ENCODE measurements at regions not wholly inside any gene's neighbourhood (a gene's known extent, or its start where the extent isn't known, plus 50 kb on each side); places are given as distances from the start of the nearest gene placed in this dataset.

GRCh38 chr6:120129228-120129627, 779.7 kb upstream of the MAN1A1 start:
- Histone ChIP-seq H3K27ac (no peak overlapping the region), H3K4me3 (no peak overlapping the region)
- DNase-seq (ENCODE audit: low spot score): no peak
- TF ChIP-seq, protein P1, sequence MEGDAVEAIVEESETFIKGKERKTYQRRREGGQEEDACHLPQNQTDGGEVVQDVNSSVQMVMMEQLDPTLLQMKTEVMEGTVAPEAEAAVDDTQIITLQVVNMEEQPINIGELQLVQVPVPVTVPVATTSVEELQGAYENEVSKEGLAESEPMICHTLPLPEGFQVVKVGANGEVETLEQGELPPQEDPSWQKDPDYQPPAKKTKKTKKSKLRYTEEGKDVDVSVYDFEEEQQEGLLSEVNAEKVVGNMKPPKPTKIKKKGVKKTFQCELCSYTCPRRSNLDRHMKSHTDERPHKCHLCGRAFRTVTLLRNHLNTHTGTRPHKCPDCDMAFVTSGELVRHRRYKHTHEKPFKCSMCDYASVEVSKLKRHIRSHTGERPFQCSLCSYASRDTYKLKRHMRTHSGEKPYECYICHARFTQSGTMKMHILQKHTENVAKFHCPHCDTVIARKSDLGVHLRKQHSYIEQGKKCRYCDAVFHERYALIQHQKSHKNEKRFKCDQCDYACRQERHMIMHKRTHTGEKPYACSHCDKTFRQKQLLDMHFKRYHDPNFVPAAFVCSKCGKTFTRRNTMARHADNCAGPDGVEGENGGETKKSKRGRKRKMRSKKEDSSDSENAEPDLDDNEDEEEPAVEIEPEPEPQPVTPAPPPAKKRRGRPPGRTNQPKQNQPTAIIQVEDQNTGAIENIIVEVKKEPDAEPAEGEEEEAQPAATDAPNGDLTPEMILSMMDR (IDR thresholded peaks at IDR 0.05): no peak

- Histone ChIP-seq H3K27ac (no peak overlapping the region), H3K4me3 (no peak overlapping the region)
- no peak for DNase-seq (ENCODE audit: low spot score)
- TF ChIP-seq, protein P1 (IDR thresholded peaks at IDR 0.05): no peak
These were observed 772.8 kb upstream of the MAN1A1 start for GRCh38 chr6:120122401-120122800.

- no peak overlapping the region for H3K4me3 ChIP-seq
- H3K27ac ChIP-seq: no peak overlapping the region
- no peak for DNase-seq (ENCODE audit: low spot score)
- TF ChIP-seq, protein P1 (IDR thresholded peaks at IDR 0.05): no peak
These were observed 766.8 kb upstream of the MAN1A1 start for GRCh38 chr6:120116343-120116742.

- TF ChIP-seq, protein P1 (IDR thresholded peaks at IDR 0.05): no peak
These were observed 763.4 kb upstream of the MAN1A1 start for GRCh38 chr6:120112980-120113379.

DNA sequence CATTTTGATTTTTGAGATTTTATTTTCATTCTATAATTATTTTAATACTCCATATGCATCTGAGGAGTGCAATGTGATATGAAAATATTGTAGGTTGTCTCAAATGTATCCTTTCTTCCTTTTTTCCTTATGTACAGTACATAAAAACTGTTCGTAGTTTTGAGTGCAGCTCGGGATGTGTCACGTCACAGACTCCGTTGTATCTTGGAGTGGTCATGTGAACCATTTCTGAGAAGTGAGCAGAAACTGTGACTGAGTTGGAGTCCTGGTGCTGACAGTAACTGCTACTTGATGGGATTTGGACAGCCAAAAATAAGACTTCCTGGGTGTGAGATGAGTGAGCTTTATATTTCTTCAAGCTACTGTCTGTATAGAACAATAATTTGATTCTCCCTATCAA, 761.4 kb upstream of the MAN1A1 start:
- Histone ChIP-seq H3K4me3 (no peak overlapping the region), H3K27ac (no peak overlapping the region)
- TF ChIP-seq, protein P1 (IDR thresholded peaks at IDR 0.05): no peak
- no peak for DNase-seq (ENCODE audit: low spot score)

More at GRCh38 chr6:120112980-120113379, 763.4 kb upstream of the MAN1A1 start:
- Histone ChIP-seq H3K4me3 (no peak overlapping the region), H3K27ac (no peak overlapping the region)
- DNase-seq (ENCODE audit: low spot score): no peak

DNA sequence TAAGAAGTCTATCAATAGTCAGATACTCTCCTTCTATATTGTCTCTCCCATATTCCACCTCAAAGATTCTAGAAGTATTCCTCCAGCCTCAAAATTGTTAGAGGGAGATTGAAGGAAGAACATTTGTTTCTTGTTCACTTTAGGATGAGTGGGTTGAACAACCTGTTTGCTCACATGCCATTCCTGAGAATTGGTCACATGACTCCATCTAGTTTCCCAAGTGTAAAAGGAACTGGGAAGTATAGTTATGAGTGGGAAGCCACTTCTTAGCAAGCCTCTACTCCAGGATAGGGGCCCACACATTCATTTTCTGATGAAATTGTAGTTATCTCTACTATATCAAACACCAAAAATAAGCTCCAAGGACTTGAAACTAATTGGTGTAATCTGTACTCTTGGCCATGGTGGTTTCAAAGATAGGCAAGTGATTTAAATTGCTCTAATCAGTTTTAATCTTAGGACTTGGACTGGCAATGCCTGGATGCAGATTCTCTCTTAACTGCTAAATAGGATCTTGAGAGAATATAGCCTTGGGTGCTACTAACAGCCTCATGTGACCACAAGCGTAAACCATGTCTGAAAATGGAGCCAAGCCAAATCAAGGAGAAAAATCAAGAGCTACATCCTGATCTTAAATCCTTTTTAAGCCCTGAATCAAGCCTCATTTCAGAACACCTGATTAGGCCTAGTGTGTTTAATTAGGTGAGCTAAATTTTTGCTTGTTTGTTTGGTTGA, 758.7 kb upstream of the MAN1A1 start:
- TF ChIP-seq, protein P1 (IDR thresholded peaks at IDR 0.05): no peak
- Histone ChIP-seq H3K27ac (no peak overlapping the region), H3K4me3 (no peak overlapping the region)
- no peak for DNase-seq (ENCODE audit: low spot score)

DNA sequence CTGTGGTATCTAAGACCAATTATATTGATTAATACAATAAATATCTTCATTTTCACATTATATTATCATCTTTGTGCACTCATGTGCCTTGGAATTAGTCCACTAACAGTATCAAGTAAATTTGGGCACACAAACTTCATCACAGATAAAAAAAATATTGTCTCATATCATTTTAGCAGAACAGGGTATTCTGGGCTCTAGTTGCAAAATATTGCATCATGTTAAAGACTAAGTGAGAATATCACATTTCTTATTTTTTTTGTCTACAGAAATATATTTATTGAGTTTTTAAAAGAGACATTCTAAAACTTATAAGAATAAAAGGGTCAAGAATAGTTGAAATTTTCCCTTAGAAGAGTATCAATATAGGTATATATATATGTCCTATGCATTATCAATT, 754.1 kb upstream of the MAN1A1 start:
- H3K4me3 ChIP-seq: no peak overlapping the region
- no peak for DNase-seq (ENCODE audit: low spot score)
- no peak overlapping the region for H3K27ac ChIP-seq
- TF ChIP-seq, protein P1 (IDR thresholded peaks at IDR 0.05): no peak
